GM12878 (cell line): ENCODE measurements at regions not wholly inside any gene's neighbourhood (a gene's known extent, or its start where the extent isn't known, plus 50 kb on each side); places are given as distances from the start of the nearest gene placed in this dataset.

ENCODE experiments used
- ATAC-seq: fragments of 200-7000 bp; cut with Tn5 transposase; 3 replicates; pipeline ENCODE4 v1.9.1; 2020; ENCODE audit warnings: mild to moderate bottlenecking, moderate library complexity
- BruUV-seq: library from RNA; stranded (reverse); fragments of 400-500 nt; replicated peaks from 2 replicates; lab custom pipeline; 2021; lab: Mats Ljungman, UMichigan
- CTCF ChIA-PET: fragments of 300-600 bp; sonication (Branson Sonifier 250); formaldehyde crosslinking; extraction: SDS; loops from one replicate; lab custom pipeline; 2021; ENCODE audit warnings: inconsistent platforms; lab: Yijun Ruan, JAX
- POLR2A ChIA-PET: fragments of 350-600 bp; formaldehyde crosslinking; extraction: SDS; loops from one replicate; lab custom pipeline; 2021; ENCODE audit warnings: inconsistent platforms; lab: Charles Lee
- RAD21 ChIA-PET: fragments of 300-600 bp; sonication (Branson Sonifier 250); formaldehyde crosslinking; loops from one replicate; lab custom pipeline; 2023; ENCODE audit warnings: antibody characterized with exemption; ENCODE audit not compliant: unreplicated experiment; lab: Charles Lee
- SMC1A ChIA-PET: fragments of 300-600 bp; sonication (Branson Sonifier 250); formaldehyde crosslinking; loops from one replicate; lab custom pipeline; 2023; ENCODE audit not compliant: unreplicated experiment, uncharacterized antibody; lab: Charles Lee
- DNase-seq: peaks from one replicate; pipeline ENCODE4 v3.0.0-alpha.2; 2011; ENCODE audit warnings: low read depth, low spot score
- FAIRE-seq: peaks from 3 replicates; lab custom pipeline; 2011; peaks lifted over from hg19 to GRCh38; lab: Jason Lieb, UNC
- H2AFZ ChIP-seq: 2 replicates; pipeline ENCODE4 v1.6.0; 2011; ENCODE audit warnings: low read depth, low read length, control low read depth; ENCODE audit not compliant: control insufficient read depth
- H3K27ac ChIP-seq: 2 replicates; pipeline ENCODE4 v1.5.1; 2011; ENCODE audit warnings: control low read depth; ENCODE audit not compliant: control insufficient read depth, insufficient read depth
- H3K27me3 ChIP-seq, 2 experiments: replicated peaks in 1 of 2; 2 replicates each; pipeline versions ENCODE4 v1.6.0 to v1.6.1; 2011; ENCODE audit warnings: low read length in 1 of 2; ENCODE audit not compliant: control insufficient read depth in 2 of 2, insufficient read depth in 2 of 2
- H3K36me3 ChIP-seq, 2 experiments: 2 replicates each; pipeline ENCODE4 v1.5.1; 2011; ENCODE audit warnings: low read length in 1 of 2; ENCODE audit not compliant: control insufficient read depth in 2 of 2, insufficient read depth in 2 of 2
- H3K4me1 ChIP-seq: 2 replicates; pipeline ENCODE4 v1.6.1; 2011; ENCODE audit warnings: mild to moderate bottlenecking, low read length, moderate library complexity, mixed read lengths; ENCODE audit not compliant: control insufficient read depth, insufficient read depth
- H3K4me2 ChIP-seq: 2 replicates; pipeline ENCODE4 v1.6.0; 2011; ENCODE audit warnings: control low read depth; ENCODE audit not compliant: control insufficient read depth, insufficient read depth
- H3K4me3 ChIP-seq: fragments of 200-600 bp; sonication (generic); 2 replicates; pipeline ENCODE4 v1.5.1; 2016
- H3K79me2 ChIP-seq: 2 replicates; pipeline ENCODE4 v1.6.0; 2011; ENCODE audit warnings: low read length; ENCODE audit not compliant: control insufficient read depth, insufficient read depth
- H3K9ac ChIP-seq: 2 replicates; pipeline ENCODE4 v1.8.0; 2011; ENCODE audit warnings: low read length, control low read depth, mixed read lengths; ENCODE audit not compliant: control insufficient read depth, insufficient read depth
- H3K9me3 ChIP-seq: replicated peaks from 3 replicates; pipeline ENCODE4 v1.5.1; 2011; ENCODE audit warnings: mild to moderate bottlenecking, low read length; ENCODE audit not compliant: control insufficient read depth, insufficient read depth
- H4K20me1 ChIP-seq: 2 replicates; pipeline ENCODE4 v1.6.0; 2011; ENCODE audit not compliant: control insufficient read depth, insufficient read depth
- CHD1 ChIP-seq: IDR thresholded peaks from 2 replicates; pipeline ENCODE4 v1.6.1; 2012; ENCODE audit warnings: low read depth, low read length, improper control_type of control experiment
- KLF5 ChIP-seq: fragments of 450-650 bp; IDR thresholded peaks from 2 replicates; pipeline ENCODE4 v1.6.1; 2014; ENCODE audit warnings: mild to moderate bottlenecking; ENCODE audit not compliant: partially characterized antibody
- ZNF384 ChIP-seq: IDR thresholded peaks from 2 replicates; pipeline ENCODE4 v1.6.1; 2012; ENCODE audit warnings: low read depth, mild to moderate bottlenecking, low read length, improper control_type of control experiment, borderline replicate concordance
- WGBS: methylation state at CpG from one replicate; pipeline ENCODE4 v1.1.6; 2016; ENCODE audit warnings: low lambda C conversion rate; ENCODE audit not compliant: insufficient replicate concordance, insufficient coverage; ENCODE audit errors: missing lambda C conversion rate; 5-methylcytosine and 5-hydroxymethylcytosine counted together
- in situ Hi-C: fragments of 300-500 bp; cut with MboI; formaldehyde crosslinking; loops from 9 replicates; pipeline ENCODE4 v1.14.3; 2018; ENCODE audit warnings: mixed read lengths
- intact Hi-C: fragments of 100-400 bp; cut with micrococcal nuclease; formaldehyde crosslinking; loops from one replicate; pipeline ENCODE4 v1.14.2; 2022; ENCODE audit not compliant: unreplicated experiment
- TF ChIP-seq, protein P1 (sequence below): fragments of 450-650 bp; IDR thresholded peaks from 2 replicates; pipeline ENCODE4 v1.6.1; 2017; ENCODE audit warnings: low read depth, mild to moderate bottlenecking, moderate library complexity
- TF ChIP-seq, protein P2 (sequence below): IDR thresholded peaks from 2 replicates; pipeline ENCODE4 v1.6.1; 2012; ENCODE audit warnings: low read depth, low read length, improper control_type of control experiment

DNA sequence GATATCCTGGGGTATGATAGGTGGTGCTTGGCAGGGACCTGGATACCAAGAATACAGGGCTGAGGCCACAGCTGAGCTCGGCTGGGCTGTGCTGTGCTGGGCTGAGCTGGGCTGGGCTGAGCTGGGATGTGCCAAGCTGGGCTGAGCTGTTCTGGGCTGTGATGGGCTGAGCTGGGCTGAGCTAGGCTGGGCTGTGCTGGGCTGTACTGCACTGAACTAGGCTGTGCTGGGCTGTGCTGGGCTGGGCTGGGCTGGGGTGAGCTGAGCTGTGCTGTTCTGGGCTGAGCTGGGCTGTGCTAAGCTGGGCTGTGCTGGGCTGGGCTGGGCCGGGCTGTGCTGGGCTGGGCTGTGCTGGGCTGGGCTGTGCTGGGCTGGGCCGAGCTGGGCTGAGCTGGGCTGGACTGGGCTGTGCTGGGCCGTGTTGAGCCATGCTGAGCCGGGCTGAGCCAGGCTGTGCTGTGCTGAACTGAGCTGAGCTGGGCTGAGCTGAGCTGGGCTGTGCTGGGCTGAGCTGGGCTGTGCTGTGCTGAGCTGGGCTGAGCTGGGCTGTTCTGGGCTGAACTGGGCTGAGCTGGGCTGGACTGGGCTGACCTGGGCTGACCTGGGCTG lies 94.7 kb upstream of the ACTRT2 start:
- SMC1A ChIA-PET: no interaction called here
- no peak overlapping the region for H2AFZ ChIP-seq
- H3K79me2 ChIP-seq: no peaks in the 10 kb centered on the region
- no peaks in the 10 kb centered on the region for H3K4me1 ChIP-seq
- H3K27me3 ChIP-seq: no peaks in the 10 kb centered on the region
- no peak overlapping the region for H3K4me3 ChIP-seq
- FAIRE-seq (no peak), DNase-seq (no peak), ATAC-seq (no peak)
- H3K27ac ChIP-seq: no peak overlapping the region
- intact Hi-C loops (no loop called here), in situ Hi-C loops (no loop called here)
- no TSS peak for BruUV-seq
- H3K4me2 ChIP-seq: no peak overlapping the region
- no peaks in the 10 kb centered on the region for H4K20me1 ChIP-seq
- POLR2A ChIA-PET: no interaction called here
- H3K9me3 ChIP-seq: no peaks in the 10 kb centered on the region
- 1% methylated on average over 5 of the region's 5 CpGs for WGBS
- no peaks in the 10 kb centered on the region for H3K36me3 ChIP-seq
- H3K9ac ChIP-seq: no peak overlapping the region
- CTCF ChIA-PET: no interaction called here
- RAD21 ChIA-PET: no interaction called here
- TF ChIP-seq, protein P1, sequence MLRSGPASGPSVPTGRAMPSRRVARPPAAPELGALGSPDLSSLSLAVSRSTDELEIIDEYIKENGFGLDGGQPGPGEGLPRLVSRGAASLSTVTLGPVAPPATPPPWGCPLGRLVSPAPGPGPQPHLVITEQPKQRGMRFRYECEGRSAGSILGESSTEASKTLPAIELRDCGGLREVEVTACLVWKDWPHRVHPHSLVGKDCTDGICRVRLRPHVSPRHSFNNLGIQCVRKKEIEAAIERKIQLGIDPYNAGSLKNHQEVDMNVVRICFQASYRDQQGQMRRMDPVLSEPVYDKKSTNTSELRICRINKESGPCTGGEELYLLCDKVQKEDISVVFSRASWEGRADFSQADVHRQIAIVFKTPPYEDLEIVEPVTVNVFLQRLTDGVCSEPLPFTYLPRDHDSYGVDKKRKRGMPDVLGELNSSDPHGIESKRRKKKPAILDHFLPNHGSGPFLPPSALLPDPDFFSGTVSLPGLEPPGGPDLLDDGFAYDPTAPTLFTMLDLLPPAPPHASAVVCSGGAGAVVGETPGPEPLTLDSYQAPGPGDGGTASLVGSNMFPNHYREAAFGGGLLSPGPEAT: no peak
- no peak for TF ChIP-seq CHD1
- no peak for TF ChIP-seq KLF5
- no peak for TF ChIP-seq ZNF384
- TF ChIP-seq, protein P2, sequence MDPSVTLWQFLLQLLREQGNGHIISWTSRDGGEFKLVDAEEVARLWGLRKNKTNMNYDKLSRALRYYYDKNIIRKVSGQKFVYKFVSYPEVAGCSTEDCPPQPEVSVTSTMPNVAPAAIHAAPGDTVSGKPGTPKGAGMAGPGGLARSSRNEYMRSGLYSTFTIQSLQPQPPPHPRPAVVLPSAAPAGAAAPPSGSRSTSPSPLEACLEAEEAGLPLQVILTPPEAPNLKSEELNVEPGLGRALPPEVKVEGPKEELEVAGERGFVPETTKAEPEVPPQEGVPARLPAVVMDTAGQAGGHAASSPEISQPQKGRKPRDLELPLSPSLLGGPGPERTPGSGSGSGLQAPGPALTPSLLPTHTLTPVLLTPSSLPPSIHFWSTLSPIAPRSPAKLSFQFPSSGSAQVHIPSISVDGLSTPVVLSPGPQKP: no peak
